Neural cell (in vitro differentiated cells): ENCODE measurements at regions not wholly inside any gene's neighbourhood (a gene's known extent, or its start where the extent isn't known, plus 50 kb on each side); places are given as distances from the start of the nearest gene placed in this dataset.

Source experiments
- H2AFZ ChIP-seq: fragments of 200-600, 300-800 bp; sonication (generic), shearing (Covaris generic); 2 replicates; pipeline ENCODE4 v1.6.0; 2014; ENCODE audit warnings: low read depth, mild to moderate bottlenecking, antibody characterized with exemption, low read length, moderate library complexity
- H3F3A ChIP-seq: fragments of 200-600 bp; shearing (Covaris generic); 2 replicates; pipeline ENCODE4 v1.6.1; 2016; ENCODE audit warnings: mild to moderate bottlenecking, moderate library complexity, mixed read lengths, antibody characterized with exemption, low read length; ENCODE audit not compliant: insufficient read depth, poor library complexity, severe bottlenecking
- H3K27ac ChIP-seq: fragments of 200-600, 300-800 bp; sonication (generic), shearing (Covaris generic); 2 replicates; pipeline ENCODE4 v1.5.1; 2014; ENCODE audit warnings: mild to moderate bottlenecking, low read length, moderate library complexity
- H3K27me3 ChIP-seq: fragments of 300-800, 200-600 bp; sonication (generic), shearing (Covaris generic); 2 replicates; pipeline ENCODE4 v1.6.0; 2014; ENCODE audit warnings: mild to moderate bottlenecking, low read depth, low read length, moderate library complexity; ENCODE audit not compliant: insufficient read depth
- H3K36me3 ChIP-seq: fragments of 300-800, 200-600 bp; sonication (generic), shearing (Covaris generic); 2 replicates; pipeline ENCODE4 v1.5.1; 2014; ENCODE audit warnings: mild to moderate bottlenecking, antibody characterized with exemption, low read length, moderate library complexity; ENCODE audit not compliant: insufficient read depth
- H3K4me2 ChIP-seq: fragments of 300-800, 200-600 bp; sonication (generic), shearing (Covaris generic); 2 replicates; pipeline ENCODE4 v1.6.0; 2014; ENCODE audit warnings: mild to moderate bottlenecking, low read length
- H3K4me3 ChIP-seq: fragments of 300-800, 200-600 bp; sonication (generic), shearing (Covaris generic); 2 replicates; pipeline ENCODE4 v1.5.1; 2014; ENCODE audit warnings: mild to moderate bottlenecking, low read length, moderate library complexity
- H3K79me2 ChIP-seq: fragments of 200-600 bp; shearing (Covaris generic); replicated peaks from 2 replicates; pipeline ENCODE4 v1.6.0; 2014; ENCODE audit warnings: mild to moderate bottlenecking, low read length, moderate library complexity; ENCODE audit not compliant: insufficient read depth
- H3K9ac ChIP-seq: fragments of 300-800, 200-600 bp; sonication (generic), shearing (Covaris generic); 2 replicates; pipeline ENCODE4 v1.6.1; 2016; ENCODE audit warnings: mild to moderate bottlenecking, low read length, mixed read lengths
- H3K9me2 ChIP-seq: fragments of 200-600 bp; shearing (Covaris generic); 2 replicates; pipeline ENCODE4 v1.6.1; 2016; ENCODE audit warnings: mild to moderate bottlenecking, low read length, mixed read lengths; ENCODE audit not compliant: insufficient read depth
- H3K9me3 ChIP-seq: fragments of 200-600, 300-800 bp; sonication (generic), shearing (Covaris generic); 2 replicates; pipeline ENCODE4 v1.6.1; 2016; ENCODE audit warnings: mild to moderate bottlenecking, mixed run types, low read length, moderate library complexity, mixed read lengths
- H4K20me1 ChIP-seq: fragments of 200-600 bp; shearing (Covaris generic); 2 replicates; pipeline ENCODE4 v1.6.1; 2016; ENCODE audit warnings: mild to moderate bottlenecking, mixed run types; ENCODE audit not compliant: insufficient read depth
- CTCF ChIP-seq: fragments of 450-650 bp; IDR thresholded peaks from 2 replicates; pipeline ENCODE4 v1.5.1; 2014; ENCODE audit warnings: antibody characterized with exemption, mild to moderate bottlenecking, moderate library complexity; ENCODE audit not compliant: poor library complexity, severe bottlenecking
- EP300 ChIP-seq: fragments of 450-650 bp; conservative IDR thresholded peaks from 2 replicates; pipeline ENCODE4 v1.6.1; 2014; ENCODE audit warnings: antibody characterized with exemption, mild to moderate bottlenecking, moderate library complexity; ENCODE audit not compliant: poor library complexity, severe bottlenecking
- EZH2 ChIP-seq: fragments of 200-600, 300-800 bp; shearing (Covaris generic), sonication (generic); IDR thresholded peaks from 2 replicates; pipeline ENCODE4 v1.6.1; 2014; ENCODE audit warnings: antibody characterized with exemption, low read length, borderline replicate concordance, mild to moderate bottlenecking; ENCODE audit not compliant: insufficient read depth, poor library complexity, severe bottlenecking
- MXI1 ChIP-seq: fragments of 450-650 bp; conservative IDR thresholded peaks from 2 replicates; pipeline ENCODE4 v1.6.1; 2014; ENCODE audit warnings: antibody characterized with exemption, mild to moderate bottlenecking; ENCODE audit not compliant: poor library complexity, severe bottlenecking
- POLR2AphosphoS5 ChIP-seq: IDR thresholded peaks from 2 replicates; pipeline ENCODE4 v1.6.1; 2012
- RAD21 ChIP-seq: fragments of 450-650 bp; conservative IDR thresholded peaks from 2 replicates; pipeline ENCODE4 v1.6.1; 2014; ENCODE audit warnings: antibody characterized with exemption, mild to moderate bottlenecking, moderate library complexity
- REST ChIP-seq: IDR thresholded peaks from 2 replicates; pipeline ENCODE4 v1.6.1; 2012; ENCODE audit warnings: borderline replicate concordance
- SMC3 ChIP-seq: fragments of 450-650 bp; conservative IDR thresholded peaks from 2 replicates; pipeline ENCODE4 v1.6.1; 2014; ENCODE audit warnings: antibody characterized with exemption, mild to moderate bottlenecking, moderate library complexity; ENCODE audit not compliant: poor library complexity
- TAF1 ChIP-seq: IDR thresholded peaks from 2 replicates; pipeline ENCODE4 v1.6.1; 2012; ENCODE audit warnings: low read depth

GRCh38 chr5:157965040-157965678, 106.2 kb upstream of the CLINT1 start:
- H4K20me1 ChIP-seq, result no peaks in the 10 kb centered on the region
- no peak overlapping the region for H2AFZ ChIP-seq
- no peaks in the 10 kb centered on the region for H3K9me2 ChIP-seq
- no peak overlapping the region for H3K9ac ChIP-seq
- no peaks in the 10 kb centered on the region for H3K79me2 ChIP-seq
- no peaks in the 10 kb centered on the region for H3K9me3 ChIP-seq
- H3F3A ChIP-seq, result no peaks in the 10 kb centered on the region
- no peaks in the 10 kb centered on the region for H3K27me3 ChIP-seq
- H3K36me3 ChIP-seq, result no peaks in the 10 kb centered on the region
- no peak overlapping the region for H3K4me3 ChIP-seq
- H3K4me2 ChIP-seq, result no peak overlapping the region
- no peak for TF ChIP-seq SMC3
- TF ChIP-seq TAF1, result no peak
- TF ChIP-seq EP300, result no peak
- TF ChIP-seq RAD21, result no peak
- TF ChIP-seq CTCF, result no peak
- H3K27ac ChIP-seq, result no peak overlapping the region

GRCh38 chr5:157963761-157964160, 104.8 kb upstream of the CLINT1 start:
- Histone ChIP-seq H3K27ac (no peak overlapping the region), H3F3A (no peaks in the 10 kb centered on the region), H3K4me2 (no peak overlapping the region), H3K36me3 (no peaks in the 10 kb centered on the region), H3K4me3 (no peak overlapping the region), H2AFZ (no peak overlapping the region), H3K9me3 (no peaks in the 10 kb centered on the region), H4K20me1 (no peaks in the 10 kb centered on the region), H3K9ac (no peak overlapping the region), H3K27me3 (no peaks in the 10 kb centered on the region), H3K9me2 (no peaks in the 10 kb centered on the region), H3K79me2 (no peaks in the 10 kb centered on the region)
- no peak for TF ChIP-seq REST
- no peak for TF ChIP-seq TAF1
- no peak for TF ChIP-seq EZH2
- no peak for TF ChIP-seq EP300
- TF ChIP-seq MXI1, result no peak
- no peak for TF ChIP-seq POLR2AphosphoS5
- no peak for TF ChIP-seq CTCF
- no peak for TF ChIP-seq RAD21
- no peak for TF ChIP-seq SMC3
